Body of pancreas (tissue), 4 donors: ENCODE measurements at regions not wholly inside any gene's neighbourhood (a gene's known extent, or its start where the extent isn't known, plus 50 kb on each side); places are given as distances from the start of the nearest gene placed in this dataset.

Source experiments
- ATAC-seq: fragments of 150-250 bp; one replicate; pipeline ENCODE4 v1.9.1; 2016
- DNase-seq, 4 donors: peaks; one replicate each; pipeline ENCODE4 v3.0.0-alpha.2; 2019
- H3K27ac ChIP-seq, 4 donors: fragments of 200-600 bp; sonication (generic); 1 replicate in 3 of 4; 2 replicates in 1 of 4; pipeline versions ENCODE4 v1.5.1 to v1.6.1; 2016 to 2019; ENCODE audit warnings: mild to moderate bottlenecking in 1 of 4, mixed read lengths in 1 of 4, moderate library complexity in 1 of 4
- H3K27me3 ChIP-seq, 2 donors: fragments of 200-600 bp; sonication (generic); one replicate each; pipeline ENCODE4 v1.6.0; 2016; ENCODE audit warnings: mild to moderate bottlenecking in 1 of 2
- H3K36me3 ChIP-seq, 2 donors: fragments of 200-600 bp; sonication (generic); replicated peaks in 1 of 2; 2 replicates each; pipeline ENCODE4 v1.5.1; 2016; ENCODE audit warnings: low read depth in 2 of 2; ENCODE audit not compliant: insufficient read depth in 1 of 2
- H3K4me1 ChIP-seq: fragments of 200-600 bp; sonication (generic); one replicate; pipeline ENCODE4 v1.6.0; 2016
- H3K4me3 ChIP-seq, 2 donors: fragments of 200-600 bp; sonication (generic); 1 replicate in 1 of 2; 2 replicates in 1 of 2; pipeline ENCODE4 v1.5.1; 2016 to 2019
- H3K9me3 ChIP-seq, 3 donors: fragments of 200-600 bp; sonication (generic); 1 replicate in 2 of 3; 2 replicates in 1 of 3; pipeline ENCODE4 v1.5.1; 2016
- CTCF ChIP-seq, 7 experiments: fragments of 450-650 bp in 4 of 7; fragments of 200-600 bp in 3 of 7; sonication (generic) in 3 of 7; IDR thresholded peaks; one replicate each; pipeline ENCODE4 v1.5.1; 2016 to 2019; ENCODE audit warnings: antibody characterized with exemption in 7 of 7
- POLR2A ChIP-seq, 3 donors: fragments of 450-650 bp; IDR thresholded peaks; one replicate each; pipeline ENCODE4 v1.6.1; 2016; ENCODE audit warnings: antibody characterized with exemption in 3 of 3, mild to moderate bottlenecking in 2 of 3
- WGBS, 2 donors: methylation state at CpG; one replicate each; pipeline ENCODE4 v1.1.5; 2017; 5-methylcytosine and 5-hydroxymethylcytosine counted together
- intact Hi-C: fragments of 100-400 bp; cut with DNase I; formaldehyde crosslinking; loops from one replicate; pipeline ENCODE4 v1.15.1; 2023

- TF ChIP-seq POLR2A (IDR thresholded peaks at IDR 0.05) (no peak), CTCF (IDR thresholded peaks at IDR 0.05) (no peak)
- DNase-seq (no peak), ATAC-seq (no peak)
- H3K4me1 ChIP-seq: no peaks in the 10 kb centered on the region
- 24 to 47% methylated on average over 2 of the region's 2 CpGs for WGBS, 2 donors
- H3K27ac ChIP-seq: no peak overlapping the region
- H3K4me3 ChIP-seq: no peak overlapping the region
- intact Hi-C loops: no loop called here
- H3K27me3 ChIP-seq: no peaks in the 10 kb centered on the region
- no peaks in the 10 kb centered on the region for H3K9me3 ChIP-seq
- no peaks in the 10 kb centered on the region for H3K36me3 ChIP-seq
Observed at GRCh38 chr4:141898346-141898745, 262.0 kb downstream of the IL15 start.

GRCh38 chr4:141899103-141899502 is 262.7 kb downstream of the IL15 start:
- H3K27me3 ChIP-seq: no peaks in the 10 kb centered on the region
- no peaks in the 10 kb centered on the region for H3K36me3 ChIP-seq
- DNase-seq (no peak), ATAC-seq (no peak)
- H3K27ac ChIP-seq: no peak overlapping the region
- H3K4me1 ChIP-seq: no peaks in the 10 kb centered on the region
- H3K4me3 ChIP-seq: no peak overlapping the region
- 70 to 85% methylated on average over 1 of the region's 1 CpG for WGBS, 2 donors
- intact Hi-C loops: no loop called here
- TF ChIP-seq POLR2A (IDR thresholded peaks at IDR 0.05): no peak
- TF ChIP-seq CTCF (IDR thresholded peaks at IDR 0.05): no peak
- no peaks in the 10 kb centered on the region for H3K9me3 ChIP-seq

GRCh38 chr4:141899541-141899940 is 263.2 kb downstream of the IL15 start:
- H3K9me3 ChIP-seq: no peaks in the 10 kb centered on the region
- no peak overlapping the region for H3K27ac ChIP-seq
- H3K4me3 ChIP-seq: no peak overlapping the region
- DNase-seq (no peak), ATAC-seq (no peak)
- no peaks in the 10 kb centered on the region for H3K36me3 ChIP-seq
- H3K27me3 ChIP-seq: no peaks in the 10 kb centered on the region
- intact Hi-C loops: no loop called here
- no peak for TF ChIP-seq POLR2A (IDR thresholded peaks at IDR 0.05)
- no peak for TF ChIP-seq CTCF (IDR thresholded peaks at IDR 0.05)
- no peaks in the 10 kb centered on the region for H3K4me1 ChIP-seq

- DNase-seq (no peak), ATAC-seq (no peak)
- Histone ChIP-seq H3K4me1 (no peaks in the 10 kb centered on the region), H3K27me3 (no peaks in the 10 kb centered on the region), H3K4me3 (no peak overlapping the region), H3K27ac (no peak overlapping the region), H3K9me3 (no peaks in the 10 kb centered on the region), H3K36me3 (no peaks in the 10 kb centered on the region)
- WGBS, 2 donors: 51 to 53% methylated on average over 4 of the region's 4 CpGs
- TF ChIP-seq CTCF (IDR thresholded peaks at IDR 0.05) (no peak), POLR2A (IDR thresholded peaks at IDR 0.05) (no peak)
- intact Hi-C loops: no loop called here
Observed at GRCh38 chr4:141900856-141901255, 264.5 kb downstream of the IL15 start.

- no peaks in the 10 kb centered on the region for H3K27me3 ChIP-seq
- ATAC-seq: no peak
- WGBS, 2 donors: 56 to 75% methylated on average over 3 of the region's 3 CpGs
- H3K9me3 ChIP-seq: no peaks in the 10 kb centered on the region
- H3K4me3 ChIP-seq: no peak overlapping the region
- TF ChIP-seq CTCF (IDR thresholded peaks at IDR 0.05) (no peak), POLR2A (IDR thresholded peaks at IDR 0.05) (no peak)
- no peak overlapping the region for H3K27ac ChIP-seq
- no peaks in the 10 kb centered on the region for H3K4me1 ChIP-seq
- intact Hi-C loops: no loop called here
- no peaks in the 10 kb centered on the region for H3K36me3 ChIP-seq
- DNase-seq: no peak
Observed at GRCh38 chr4:141905751-141906150, 269.4 kb downstream of the IL15 start.
